Cardiac septum (tissue), 1 donor: ENCODE measurements at regions not wholly inside any gene's neighbourhood (a gene's known extent, or its start where the extent isn't known, plus 50 kb on each side); places are given as distances from the start of the nearest gene placed in this dataset.

Experiments
- DNase-seq: peaks from one replicate; pipeline ENCODE4 v3.0.0-alpha.2; 2020; ENCODE audit warnings: low spot score
- intact Hi-C: fragments of 100-400 bp; cut with DNase I; formaldehyde crosslinking; loops from one replicate; pipeline ENCODE4 v1.14.0; 2022
- donor health status: DM: no; HTN: no; CAD: no.

GRCh38 chr11:123268156-123268555 is 73.1 kb upstream of the CLMP start:
- no peak for DNase-seq
- intact Hi-C loops = no loop called here

- intact Hi-C loops = no loop called here
- DNase-seq = no peak
Measured at GRCh38 chr11:123265951-123266350, 70.9 kb upstream of the CLMP start.

GRCh38 chr11:123264431-123264780 is 69.4 kb upstream of the CLMP start:
- intact Hi-C loops = no loop called here
- DNase-seq = no peak

GRCh38 chr11:123261345-123262106 is 66.5 kb upstream of the CLMP start:
- DNase-seq = peak; percentile 87
- intact Hi-C loops = no loop called here

- intact Hi-C loops = no loop called here
Measured at GRCh38 chr11:123260511-123261211, 65.6 kb upstream of the CLMP start.

GRCh38 chr11:123258877-123259276 is 63.8 kb upstream of the CLMP start:
- intact Hi-C loops = no loop called here
- DNase-seq = no peak

More at GRCh38 chr11:123260511-123261211, 65.6 kb upstream of the CLMP start:
- no peak for DNase-seq

GRCh38 chr11:123257370-123257769 is 62.3 kb upstream of the CLMP start:
- intact Hi-C loops = no loop called here
- DNase-seq = no peak

- no peak for DNase-seq
- intact Hi-C loops = no loop called here
Measured at GRCh38 chr11:123255909-123256308, 60.9 kb upstream of the CLMP start.

GRCh38 chr11:123254357-123254756 is 59.3 kb upstream of the CLMP start:
- intact Hi-C loops = no loop called here

GRCh38 chr11:123253911-123254310 is 58.9 kb upstream of the CLMP start:
- intact Hi-C loops = no loop called here
- DNase-seq = no peak

More at GRCh38 chr11:123254357-123254756, 59.3 kb upstream of the CLMP start:
- no peak for DNase-seq

- intact Hi-C loops = no loop called here
- DNase-seq = no peak
Measured at GRCh38 chr11:123253223-123253622, 58.2 kb upstream of the CLMP start.

GRCh38 chr11:123251657-123252344 is 56.8 kb upstream of the CLMP start:
- DNase-seq = no peak
- intact Hi-C loops = no loop called here

- intact Hi-C loops = no loop called here
- no peak for DNase-seq
Measured at GRCh38 chr11:123250892-123251656, 56.0 kb upstream of the CLMP start.

GRCh38 chr11:123249354-123249753 is 54.3 kb upstream of the CLMP start:
- DNase-seq = no peak
- intact Hi-C loops = no loop called here

GRCh38 chr11:123247813-123248379 is 52.8 kb upstream of the CLMP start:
- DNase-seq = no peak
- intact Hi-C loops = loop anchor here (2.0 kb wide), 1 partner anchor 137 kb away; no protein-coding TSS in a partner anchor

GRCh38 chr11:123247496-123247799 is 52.4 kb upstream of the CLMP start:
- no peak for DNase-seq
- intact Hi-C loops = loop anchor here (2.0 kb wide), 1 partner anchor 137 kb away; no protein-coding TSS in a partner anchor

GRCh38 chr11:123246749-123247495 is 51.9 kb upstream of the CLMP start:
- intact Hi-C loops = loop anchor here (2.0 kb wide), 1 partner anchor 136 kb away; no protein-coding TSS in a partner anchor
- peak; percentile 80 for DNase-seq

GRCh38 chr11:123245567-123245966 is 50.5 kb upstream of the CLMP start:
- DNase-seq = no peak
- intact Hi-C loops = no loop called here
